ENCODE measurements at regions not wholly inside any gene's neighbourhood (a gene's known extent, or its start where the extent isn't known, plus 50 kb on each side); places are given as distances from the start of the nearest gene placed in this dataset.

- TF ChIP-seq CTCF (IDR thresholded peaks at IDR 0.05 in 8 of 11, conservative IDR thresholded peaks at IDR 0.05 in 3 of 11) (no peak), POLR2AphosphoS5 (IDR thresholded peaks at IDR 0.05) (no peak), POLR2A (IDR thresholded peaks at IDR 0.05) (no peak)
Measured at GRCh38 chr1:218967836-218968235, 205.8 kb upstream of the LYPLAL1 start.
